Fibroblast of lung (primary cell): ENCODE measurements at regions not wholly inside any gene's neighbourhood (a gene's known extent, or its start where the extent isn't known, plus 50 kb on each side); places are given as distances from the start of the nearest gene placed in this dataset.
"Not testable (repeated sequence)": the region's sequence is repeated elsewhere in the genome, so short reads cannot be mapped to it uniquely, and the experiment has no call there.

Experiments
- CTCF ChIP-seq, 2 donors: IDR thresholded peaks in 1 of 2; conservative IDR thresholded peaks in 1 of 2; 1 replicate in 1 of 2; 2 replicates in 1 of 2; pipeline ENCODE4 v1.5.1; 2011 to 2012; ENCODE audit warnings: low read length in 2 of 2, control low read depth in 1 of 2, inconsistent platforms in 1 of 2, low read depth in 1 of 2, mild to moderate bottlenecking in 1 of 2
- EZH2 ChIP-seq: IDR thresholded peaks from 2 replicates; pipeline ENCODE4 v1.5.1; 2012; ENCODE audit warnings: low read length, control low read depth, mild to moderate bottlenecking; ENCODE audit errors: missing control alignments

- TF ChIP-seq CTCF (conservative IDR thresholded peaks at IDR 0.05 in 1 of 2, IDR thresholded peaks at IDR 0.05 in 1 of 2; ENCODE audit: low read depth in 1 of 2, low read length in 2 of 2); EZH2: not testable (repeated sequence)
Observed at GRCh38 chr2:91422102-91422501, 2730.6 kb downstream of the RPIA start.
